Nucleus accumbens (tissue), 56 donors: ENCODE measurements at regions not wholly inside any gene's neighbourhood (a gene's known extent, or its start where the extent isn't known, plus 50 kb on each side); places are given as distances from the start of the nearest gene placed in this dataset.

Source experiments
- DNase-seq, 56 donors: peaks; one replicate each; lab custom pipeline; 2025; lab: John Stamatoyannopoulos, UW

- DNase-seq: no peak
Measured at GRCh38 chr16:54688339-54688738, 242.3 kb upstream of the IRX5 start.

DNA sequence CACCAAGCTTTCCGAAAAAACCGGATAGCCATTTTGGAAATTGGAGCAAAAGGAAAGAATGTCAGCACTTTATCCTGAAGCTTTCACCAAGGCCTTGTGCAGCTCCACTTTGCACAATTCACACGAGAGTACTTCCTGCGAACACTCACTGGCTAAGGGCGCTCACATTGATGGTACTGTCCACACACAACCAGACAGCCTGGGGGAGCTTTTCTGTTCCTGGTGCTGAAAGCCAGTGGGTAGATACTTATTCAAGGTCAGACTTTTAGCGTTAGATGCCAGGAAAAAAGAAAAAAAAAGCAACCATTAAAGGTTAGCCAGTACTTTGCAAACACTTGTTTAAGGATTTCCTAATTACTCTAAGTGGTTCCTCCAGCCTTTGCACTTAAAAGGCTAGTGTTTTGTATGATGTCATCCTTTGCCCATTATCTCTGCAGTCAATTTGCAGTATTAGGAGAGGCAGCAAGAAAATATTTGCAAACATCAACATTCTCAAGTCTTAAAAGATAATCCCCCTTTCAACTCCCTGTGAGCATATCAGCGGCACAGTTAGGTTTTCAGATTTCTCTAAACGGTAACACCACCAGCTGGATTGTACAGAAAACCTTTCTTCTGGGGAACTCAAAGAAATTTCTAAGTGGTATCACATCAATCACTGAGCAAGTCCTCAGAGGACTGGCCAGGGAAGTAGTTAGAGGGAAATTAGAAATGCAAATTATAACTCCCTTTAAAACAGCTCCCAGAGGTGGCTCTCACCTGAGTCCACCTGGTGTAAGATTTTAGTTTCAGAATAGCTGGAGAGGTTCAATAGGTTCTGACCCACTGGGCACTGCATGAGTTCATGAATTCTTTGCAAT, 243.4 kb upstream of the IRX5 start:
- DNase-seq: no peak

GRCh38 chr16:54685682-54686081, 245.0 kb upstream of the IRX5 start:
- no peak for DNase-seq

DNA sequence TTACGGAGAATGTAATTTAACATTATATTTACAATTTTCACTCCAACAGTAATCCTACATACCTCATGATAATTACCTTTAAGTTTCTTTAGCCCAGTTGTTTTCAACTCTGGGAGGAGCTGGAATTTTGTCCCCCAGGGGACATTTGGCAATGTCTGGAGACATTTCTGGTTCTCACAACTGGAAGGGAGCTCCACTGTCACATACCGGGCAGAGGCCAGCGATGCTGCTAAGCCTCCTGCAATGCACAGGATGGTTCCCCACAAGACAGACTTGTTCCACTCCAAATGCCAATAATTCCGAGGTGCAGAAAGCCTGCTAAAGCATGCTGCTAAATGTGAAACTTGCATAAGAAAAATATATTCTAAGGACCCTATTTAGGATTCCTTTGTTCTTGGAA, 251.1 kb upstream of the IRX5 start:
- no peak for DNase-seq

DNA sequence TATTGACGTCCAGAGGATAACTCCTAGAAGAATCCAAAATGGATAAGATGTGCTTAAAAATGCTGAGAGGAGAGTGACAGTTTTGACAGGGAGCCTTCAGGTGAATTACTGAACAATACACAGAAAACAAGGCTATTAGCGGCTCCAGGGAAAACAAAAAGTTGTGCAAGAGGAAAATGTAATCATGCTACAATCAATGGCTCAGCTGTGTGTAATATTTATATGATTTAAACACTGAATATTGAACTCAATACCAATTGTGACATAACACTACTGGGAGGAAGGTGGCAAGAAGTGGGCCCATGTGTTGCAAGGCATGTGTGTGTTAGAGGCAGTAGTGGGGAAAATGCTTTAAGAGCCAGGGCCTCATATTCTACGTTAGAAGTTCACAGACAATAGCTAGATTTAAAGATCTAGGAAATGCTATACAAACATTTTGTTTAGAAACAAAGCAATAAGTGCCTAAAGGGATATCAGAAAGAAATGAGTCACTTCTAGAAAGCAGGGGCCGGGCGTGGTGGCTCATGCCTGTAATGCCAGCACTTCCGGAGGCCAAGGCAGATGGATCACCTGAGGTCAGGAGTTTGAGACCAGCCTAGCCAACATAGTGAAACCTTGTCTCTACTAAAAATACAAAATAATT, 253.2 kb upstream of the IRX5 start:
- no peak for DNase-seq

DNA sequence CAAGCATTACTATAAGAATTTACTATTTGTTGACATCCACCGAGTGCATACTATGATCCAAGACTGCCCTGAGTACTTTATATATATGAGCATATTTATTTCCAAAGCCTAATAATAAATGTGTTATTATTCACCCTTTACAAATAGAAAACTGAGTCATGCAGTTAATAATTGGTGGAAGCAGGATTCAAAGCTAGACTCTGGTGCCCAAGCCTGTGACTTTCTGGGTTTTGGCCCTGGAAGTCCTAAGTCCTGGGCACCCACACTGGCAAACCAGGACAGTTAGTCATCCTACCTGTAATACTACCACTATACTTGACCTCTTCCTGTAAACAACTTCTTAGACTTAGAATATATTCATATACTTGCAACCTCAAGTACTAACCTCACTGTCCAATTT, 257.4 kb upstream of the IRX5 start:
- DNase-seq: no peak

GRCh38 chr16:54672500-54672899, 258.2 kb upstream of the IRX5 start:
- DNase-seq: no peak

- DNase-seq: no peak
Measured at GRCh38 chr16:54657709-54658102, 273.0 kb upstream of the IRX5 start.

- DNase-seq: no peak
Measured at GRCh38 chr16:54657058-54657708, 273.5 kb upstream of the IRX5 start.

- peak in 1 of 56 donors; percentile 1 for DNase-seq
Measured at GRCh38 chr16:54655121-54655590, 275.5 kb upstream of the IRX5 start.

DNA sequence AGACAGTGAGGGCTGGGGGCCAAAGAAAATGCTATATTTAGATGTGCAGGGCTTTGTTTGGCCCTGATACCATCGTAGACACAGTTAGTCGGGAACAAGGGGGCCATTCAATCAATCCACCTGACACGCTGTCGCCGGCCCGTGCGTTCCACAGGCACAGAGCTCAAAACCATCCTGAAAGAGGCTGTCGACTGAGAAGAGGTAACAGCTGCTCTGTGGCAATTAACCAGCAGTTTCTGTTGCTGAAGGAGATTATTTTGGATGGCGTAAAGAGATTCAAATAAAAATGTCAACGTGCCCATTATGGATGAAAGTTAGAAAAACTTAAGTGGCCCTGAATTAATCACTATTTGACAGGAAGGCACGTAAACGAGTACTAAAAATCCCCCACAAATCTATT, 276.2 kb upstream of the IRX5 start:
- DNase-seq: peak in 2 of 56 donors; percentile 17 to 19

DNA sequence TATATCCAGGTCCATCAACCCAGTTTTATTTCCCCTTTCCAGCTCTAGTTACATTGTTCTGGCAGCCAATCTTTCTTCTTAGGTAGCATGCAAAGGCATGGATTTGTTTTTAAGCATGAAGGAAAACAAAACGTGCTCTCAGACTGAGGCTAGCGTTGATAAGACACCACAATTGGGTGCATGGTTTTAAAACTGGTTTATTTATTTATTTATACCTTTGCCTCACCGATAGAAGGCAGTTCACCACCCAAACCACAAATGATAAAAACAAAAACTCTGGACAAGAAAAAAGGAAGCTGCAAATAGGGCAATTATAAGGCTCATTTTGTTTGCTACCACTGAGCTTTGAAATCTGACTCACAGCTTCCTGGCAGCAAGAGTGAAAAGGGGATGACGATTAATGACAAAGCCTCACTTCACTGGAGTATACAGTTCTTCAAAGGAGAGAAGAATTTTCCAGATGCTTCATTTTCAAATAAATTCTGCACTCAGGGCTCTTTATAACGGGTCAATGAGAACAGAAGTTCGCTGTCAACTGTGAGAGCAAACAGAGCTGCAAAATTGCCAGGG, 278.4 kb upstream of the IRX5 start:
- no peak for DNase-seq

- DNase-seq: peak in 14 of 56 donors; percentile 1 to 25 (median 7)
Measured at GRCh38 chr16:54651440-54652195, 279.0 kb upstream of the IRX5 start.

- no peak for DNase-seq
Measured at GRCh38 chr16:54649876-54650275, 280.8 kb upstream of the IRX5 start.

DNA sequence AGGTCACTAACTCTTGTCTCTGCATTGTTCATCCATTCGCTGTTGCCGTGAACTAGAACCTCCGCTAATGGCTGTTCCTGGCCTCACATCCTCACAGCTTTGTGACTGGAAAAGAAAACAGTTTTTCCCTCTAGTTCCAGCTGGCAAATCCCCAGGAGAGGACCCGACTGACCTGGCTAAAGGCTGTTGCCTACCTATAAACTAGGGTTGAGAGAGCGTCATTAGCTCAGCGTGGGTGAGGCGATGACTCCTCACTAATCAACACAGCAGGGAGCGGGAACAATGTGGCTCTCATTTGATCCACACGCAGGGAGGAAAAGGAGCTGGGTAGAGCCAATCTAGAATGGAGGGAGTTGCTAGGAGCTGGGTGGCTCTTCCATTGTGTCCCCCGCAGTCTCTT, 282.1 kb upstream of the IRX5 start:
- no peak for DNase-seq

DNA sequence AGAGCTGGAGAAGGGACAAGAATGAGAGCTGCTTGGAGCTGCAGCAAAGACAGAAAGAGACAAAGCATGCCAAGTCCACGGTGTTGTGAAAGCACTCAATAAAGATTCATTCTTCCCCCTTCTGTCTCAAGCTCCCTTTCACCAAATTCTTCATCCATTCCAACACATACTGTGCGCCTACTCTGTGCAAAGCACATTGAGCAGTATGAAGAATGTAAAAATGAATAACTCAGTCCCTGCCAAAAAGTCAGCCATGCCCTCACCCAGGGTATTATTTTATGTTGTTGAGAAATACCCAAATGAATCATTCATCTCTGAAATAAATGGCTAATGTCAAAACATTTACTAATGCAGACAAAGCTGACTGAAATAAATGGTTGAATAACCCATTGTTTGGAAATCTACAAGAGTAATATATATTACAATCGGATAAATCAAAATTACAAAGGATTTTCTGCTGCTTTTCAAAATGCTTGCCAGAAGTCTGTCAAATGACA, 282.9 kb upstream of the IRX5 start:
- DNase-seq: no peak

GRCh38 chr16:54647216-54647615, 283.4 kb upstream of the IRX5 start:
- no peak for DNase-seq

DNA sequence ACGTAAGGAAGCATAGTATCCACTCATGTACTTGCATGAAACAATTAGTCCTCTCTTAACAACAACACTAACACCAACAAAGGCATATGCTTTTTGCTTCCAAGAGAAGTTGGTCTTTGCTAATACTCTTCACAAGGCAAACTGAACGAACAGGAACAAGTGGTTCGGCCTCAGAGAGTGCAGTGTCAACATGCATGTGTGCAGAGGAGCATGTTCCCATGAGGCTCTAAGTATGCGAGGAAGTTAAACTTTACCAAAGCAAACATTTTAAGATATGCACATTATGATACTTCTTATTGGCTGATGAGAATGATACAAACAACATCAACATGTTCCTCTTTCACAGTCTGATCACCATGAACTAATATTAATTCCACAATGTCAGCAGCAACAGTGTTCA, 285.3 kb upstream of the IRX5 start:
- no peak for DNase-seq

DNA sequence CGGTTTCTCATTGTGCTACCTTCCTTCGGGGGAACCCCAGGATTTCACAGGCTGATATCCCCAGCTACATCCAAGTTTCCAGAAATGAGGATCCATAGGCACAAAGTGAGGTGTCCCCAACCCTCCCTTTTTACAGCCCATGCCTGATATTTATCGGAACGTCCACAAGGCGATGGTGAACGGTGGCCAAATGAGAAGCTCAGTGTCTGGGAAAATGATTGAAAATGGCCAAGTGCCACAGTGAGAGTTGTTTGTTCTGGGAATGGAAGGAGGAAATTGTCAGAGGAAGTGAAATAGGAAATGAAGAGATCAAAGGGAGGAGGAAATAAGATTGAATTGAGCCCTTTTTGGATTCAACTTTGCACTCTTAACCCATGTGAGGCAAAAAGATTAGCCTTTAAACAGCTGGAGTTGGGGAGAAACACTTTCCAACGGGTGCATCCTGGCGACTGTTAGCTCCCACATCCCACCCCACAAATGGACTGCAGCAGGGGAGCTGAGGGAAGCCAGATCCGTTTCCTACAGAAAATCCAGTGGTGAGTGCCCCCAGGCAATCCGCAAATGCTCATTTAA, 294.4 kb upstream of the IRX5 start:
- DNase-seq: no peak

GRCh38 chr16:54633943-54634362, 296.7 kb upstream of the IRX5 start:
- DNase-seq: peak in 6 of 56 donors; percentile 6 to 24 (median 14)
